SU-DHL-6 (cell line): ENCODE measurements at regions not wholly inside any gene's neighbourhood (a gene's known extent, or its start where the extent isn't known, plus 50 kb on each side); places are given as distances from the start of the nearest gene placed in this dataset.

Experiments used
- H2AFZ ChIP-seq: fragments of 200-600 bp; sonication (generic); 2 replicates; pipeline ENCODE4 v1.6.1; 2014; ENCODE audit warnings: low read depth, mild to moderate bottlenecking, moderate library complexity, mixed read lengths, antibody characterized with exemption, low read length; ENCODE audit not compliant: severe bottlenecking
- H3F3A ChIP-seq: fragments of 200-600 bp; shearing (Covaris generic); 2 replicates; pipeline ENCODE4 v1.6.0; 2016; ENCODE audit warnings: antibody characterized with exemption, mild to moderate bottlenecking; ENCODE audit not compliant: insufficient read depth
- H3K27ac ChIP-seq: fragments of 200-600 bp; sonication (generic); 2 replicates; pipeline ENCODE4 v1.5.1; 2016; ENCODE audit warnings: low read depth, mild to moderate bottlenecking, low read length, moderate library complexity, mixed read lengths
- H3K27me3 ChIP-seq: fragments of 200-600 bp; sonication (generic), shearing (Covaris generic); 2 replicates; pipeline ENCODE4 v1.6.0; 2014; ENCODE audit warnings: mild to moderate bottlenecking, low read length
- H3K36me3 ChIP-seq: fragments of 200-600 bp; sonication (generic); 2 replicates; pipeline ENCODE4 v1.6.1; 2014; ENCODE audit warnings: mild to moderate bottlenecking, low read length, mixed read lengths
- H3K4me2 ChIP-seq: fragments of 300-600, 200-600 bp; shearing (Covaris generic), sonication (generic); 2 replicates; pipeline ENCODE4 v1.6.0; 2014; ENCODE audit warnings: low read length, low read depth, mild to moderate bottlenecking; ENCODE audit not compliant: poor library complexity, severe bottlenecking
- H3K4me3 ChIP-seq: fragments of 200-600 bp; sonication (generic); 2 replicates; pipeline ENCODE4 v1.5.1; 2014; ENCODE audit warnings: antibody characterized with exemption, low read length, mild to moderate bottlenecking, mixed read lengths; ENCODE audit not compliant: insufficient read depth, poor library complexity, severe bottlenecking
- H3K79me2 ChIP-seq: fragments of 200-600 bp; sonication (generic); 2 replicates; pipeline ENCODE4 v1.6.1; 2014; ENCODE audit warnings: mild to moderate bottlenecking, low read length, moderate library complexity; ENCODE audit not compliant: insufficient read depth
- H3K9ac ChIP-seq: fragments of 200-600 bp; sonication (generic); 2 replicates; pipeline ENCODE4 v1.7.0; 2014; ENCODE audit warnings: mild to moderate bottlenecking, low read length
- H3K9me2 ChIP-seq: fragments of 200-600 bp; sonication (generic); replicated peaks from 2 replicates; pipeline ENCODE4 v1.6.1; 2014; ENCODE audit warnings: low read length; ENCODE audit not compliant: insufficient read depth
- H3K9me3 ChIP-seq: fragments of 200-600 bp; sonication (generic); 2 replicates; pipeline ENCODE4 v1.6.1; 2014; ENCODE audit warnings: low read length, mixed read lengths; ENCODE audit not compliant: insufficient read depth
- H4K20me1 ChIP-seq: fragments of 200-600 bp; sonication (generic); 2 replicates; pipeline ENCODE4 v1.6.1; 2014; ENCODE audit warnings: low read depth, mild to moderate bottlenecking, antibody characterized with exemption, low read length, moderate library complexity, mixed read lengths
- EZH2phosphoT487 ChIP-seq: fragments of 200-600 bp; sonication (generic), shearing (Covaris generic); conservative IDR thresholded peaks from 2 replicates; pipeline ENCODE4 v1.6.1; 2018; ENCODE audit warnings: mild to moderate bottlenecking, antibody characterized with exemption, low read length, moderate library complexity, mixed read lengths
- TF ChIP-seq, protein P1 (sequence below): fragments of 200-600 bp; sonication (generic); IDR thresholded peaks from one replicate; pipeline ENCODE4 v1.5.1; 2017; ENCODE audit warnings: antibody characterized with exemption, mild to moderate bottlenecking, low read length, moderate library complexity; ENCODE audit not compliant: insufficient read depth, poor library complexity, severe bottlenecking

DNA sequence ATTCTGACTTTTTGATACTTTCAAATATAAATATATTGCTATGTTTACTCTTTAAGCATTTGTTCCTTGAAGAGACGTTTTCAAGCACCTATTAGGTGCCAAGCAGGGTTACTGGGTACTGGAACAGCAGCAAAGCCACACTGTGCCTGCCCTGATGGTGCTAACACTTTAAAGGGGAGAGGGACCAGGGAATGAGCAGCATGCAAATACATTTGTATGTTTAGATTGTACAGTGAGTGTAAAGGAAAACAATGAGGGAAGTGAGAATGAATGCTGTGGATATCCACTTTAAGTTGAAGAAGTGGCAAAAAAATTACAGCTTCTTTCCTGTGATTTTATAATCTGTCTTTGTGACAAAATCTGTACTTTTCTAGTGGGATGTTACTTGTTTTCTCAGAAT lies 400.2 kb upstream of the ATP11B start:
- Histone ChIP-seq H3F3A (no peaks in the 10 kb centered on the region), H3K9me3 (no peaks in the 10 kb centered on the region), H2AFZ (no peak overlapping the region), H3K9me2 (no peaks in the 10 kb centered on the region), H3K79me2 (no peaks in the 10 kb centered on the region), H3K9ac (no peak overlapping the region), H4K20me1 (no peaks in the 10 kb centered on the region), H3K4me2 (no peak overlapping the region), H3K4me3 (no peak overlapping the region), H3K27me3 (no peaks in the 10 kb centered on the region), H3K27ac (no peak overlapping the region), H3K36me3 (no peaks in the 10 kb centered on the region)
- TF ChIP-seq, protein P1, sequence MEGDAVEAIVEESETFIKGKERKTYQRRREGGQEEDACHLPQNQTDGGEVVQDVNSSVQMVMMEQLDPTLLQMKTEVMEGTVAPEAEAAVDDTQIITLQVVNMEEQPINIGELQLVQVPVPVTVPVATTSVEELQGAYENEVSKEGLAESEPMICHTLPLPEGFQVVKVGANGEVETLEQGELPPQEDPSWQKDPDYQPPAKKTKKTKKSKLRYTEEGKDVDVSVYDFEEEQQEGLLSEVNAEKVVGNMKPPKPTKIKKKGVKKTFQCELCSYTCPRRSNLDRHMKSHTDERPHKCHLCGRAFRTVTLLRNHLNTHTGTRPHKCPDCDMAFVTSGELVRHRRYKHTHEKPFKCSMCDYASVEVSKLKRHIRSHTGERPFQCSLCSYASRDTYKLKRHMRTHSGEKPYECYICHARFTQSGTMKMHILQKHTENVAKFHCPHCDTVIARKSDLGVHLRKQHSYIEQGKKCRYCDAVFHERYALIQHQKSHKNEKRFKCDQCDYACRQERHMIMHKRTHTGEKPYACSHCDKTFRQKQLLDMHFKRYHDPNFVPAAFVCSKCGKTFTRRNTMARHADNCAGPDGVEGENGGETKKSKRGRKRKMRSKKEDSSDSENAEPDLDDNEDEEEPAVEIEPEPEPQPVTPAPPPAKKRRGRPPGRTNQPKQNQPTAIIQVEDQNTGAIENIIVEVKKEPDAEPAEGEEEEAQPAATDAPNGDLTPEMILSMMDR: no peak
- TF ChIP-seq EZH2phosphoT487: no peak

DNA sequence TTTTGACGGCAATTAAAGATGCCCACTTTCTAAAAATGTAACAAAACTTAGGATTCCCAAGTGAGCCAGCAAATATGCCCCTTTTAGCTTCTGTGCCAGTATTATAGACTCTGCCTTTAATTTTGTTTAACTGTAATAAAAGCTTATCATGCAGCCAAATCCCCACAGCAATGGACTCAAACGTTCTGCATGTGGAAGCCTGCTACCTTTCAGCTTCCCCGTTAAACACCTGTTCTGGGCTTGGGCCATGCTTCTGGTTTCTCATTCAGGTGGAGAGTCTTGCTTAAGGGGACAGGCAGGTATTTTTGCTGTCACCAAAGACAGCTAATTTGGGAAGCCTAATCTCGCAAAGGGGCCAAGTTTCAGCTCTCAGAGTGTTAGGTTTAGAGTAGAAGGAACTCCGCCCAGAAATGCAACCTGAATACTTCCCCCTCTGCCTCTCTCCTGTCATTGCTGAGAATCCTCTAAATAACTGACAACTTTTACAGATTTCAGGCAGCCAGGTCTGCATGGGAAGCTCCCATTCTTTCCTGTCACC lies 399.4 kb upstream of the ATP11B start:
- Histone ChIP-seq H3K9me3 (no peaks in the 10 kb centered on the region), H3K27ac (no peak overlapping the region), H2AFZ (no peak overlapping the region), H3K9me2 (no peaks in the 10 kb centered on the region), H3F3A (no peaks in the 10 kb centered on the region), H3K79me2 (no peaks in the 10 kb centered on the region), H4K20me1 (no peaks in the 10 kb centered on the region), H3K4me2 (no peak overlapping the region), H3K36me3 (no peaks in the 10 kb centered on the region), H3K9ac (no peak overlapping the region), H3K4me3 (no peak overlapping the region), H3K27me3 (no peaks in the 10 kb centered on the region)
- TF ChIP-seq, protein P1: no peak
- no peak for TF ChIP-seq EZH2phosphoT487

DNA sequence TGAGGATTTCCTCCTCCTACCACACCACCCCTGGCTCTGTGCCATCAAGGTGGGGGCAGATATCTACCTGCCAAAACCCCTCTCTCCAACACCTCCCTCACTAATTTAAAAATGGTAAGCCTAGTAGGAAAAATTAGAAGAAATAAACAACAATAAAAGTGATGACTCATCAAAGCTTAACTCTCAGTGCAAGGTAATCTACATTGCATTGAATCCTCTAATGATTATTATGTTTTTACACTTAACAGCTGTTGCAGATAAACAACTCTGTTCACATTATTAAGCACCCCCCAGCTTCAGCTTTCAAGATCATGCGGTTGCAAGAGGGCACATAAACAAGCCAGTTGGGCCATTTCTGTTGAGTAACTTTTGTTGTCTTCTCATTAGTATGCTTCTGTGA lies 396.1 kb upstream of the ATP11B start:
- H3K27ac ChIP-seq: no peak overlapping the region
- no peak overlapping the region for H3K4me3 ChIP-seq
- H3K9me2 ChIP-seq: no peaks in the 10 kb centered on the region
- no peak overlapping the region for H2AFZ ChIP-seq
- no peak overlapping the region for H3K9ac ChIP-seq
- H3F3A ChIP-seq: no peaks in the 10 kb centered on the region
- H4K20me1 ChIP-seq: no peaks in the 10 kb centered on the region
- H3K27me3 ChIP-seq: no peaks in the 10 kb centered on the region
- no peaks in the 10 kb centered on the region for H3K9me3 ChIP-seq
- H3K4me2 ChIP-seq: no peak overlapping the region
- no peaks in the 10 kb centered on the region for H3K36me3 ChIP-seq
- H3K79me2 ChIP-seq: no peaks in the 10 kb centered on the region
- TF ChIP-seq EZH2phosphoT487: no peak
- TF ChIP-seq, protein P1: no peak
